Smooth muscle cell (in vitro differentiated cells): ENCODE measurements at regions not wholly inside any gene's neighbourhood (a gene's known extent, or its start where the extent isn't known, plus 50 kb on each side); places are given as distances from the start of the nearest gene placed in this dataset.

Experiments
- DNase-seq: peaks from one replicate; lab custom pipeline; 2025; ENCODE audit not compliant: unreplicated experiment; lab: John Stamatoyannopoulos, UW
- H2AFZ ChIP-seq: fragments of 200-600 bp; sonication (generic); 2 replicates; pipeline ENCODE4 v1.6.0; 2016; ENCODE audit warnings: antibody characterized with exemption, low read depth, mild to moderate bottlenecking
- H3F3A ChIP-seq: fragments of 200-600 bp; sonication (generic); 2 replicates; pipeline ENCODE4 v1.6.0; 2017; ENCODE audit warnings: antibody characterized with exemption, low read depth
- H3K27ac ChIP-seq: fragments of 200-600 bp; sonication (generic); 2 replicates; pipeline ENCODE4 v1.5.1; 2016; ENCODE audit warnings: low read depth, mild to moderate bottlenecking
- H3K27me3 ChIP-seq: fragments of 200-600 bp; sonication (generic); 2 replicates; pipeline ENCODE4 v1.6.1; 2016; ENCODE audit warnings: low read depth, mild to moderate bottlenecking
- H3K36me3 ChIP-seq: fragments of 200-600 bp; sonication (generic); 2 replicates; pipeline ENCODE4 v1.5.1; 2016; ENCODE audit warnings: low read depth
- H3K4me1 ChIP-seq: fragments of 200-600 bp; sonication (generic); 2 replicates; pipeline ENCODE4 v1.5.1; 2016; ENCODE audit warnings: low read depth
- H3K4me2 ChIP-seq: fragments of 200-600 bp; sonication (generic); 2 replicates; pipeline ENCODE4 v1.6.0; 2016; ENCODE audit warnings: mild to moderate bottlenecking
- H3K4me3 ChIP-seq: fragments of 200-600 bp; sonication (generic); 2 replicates; pipeline ENCODE4 v1.5.1; 2016; ENCODE audit warnings: mild to moderate bottlenecking
- H3K79me2 ChIP-seq: fragments of 200-600 bp; sonication (generic); 2 replicates; pipeline ENCODE4 v1.6.0; 2016; ENCODE audit warnings: low read depth, mild to moderate bottlenecking
- H3K9ac ChIP-seq: fragments of 200-600 bp; sonication (generic); 2 replicates; pipeline ENCODE4 v1.6.0; 2016; ENCODE audit warnings: low read depth
- H3K9me3 ChIP-seq: fragments of 200-600 bp; sonication (generic); replicated peaks from 2 replicates; pipeline ENCODE4 v1.5.1; 2016; ENCODE audit warnings: low read depth
- H4K20me1 ChIP-seq: fragments of 200-600 bp; sonication (generic); 2 replicates; pipeline ENCODE4 v1.6.0; 2016; ENCODE audit warnings: low read depth
- WGBS: methylation state at CpG from one replicate; pipeline ENCODE4 v1.1.7; 2016; ENCODE audit warnings: low lambda C conversion rate; 5-methylcytosine and 5-hydroxymethylcytosine counted together
- TF ChIP-seq, protein P1 (sequence below): fragments of 200-600 bp; sonication (generic); IDR thresholded peaks from 2 replicates; pipeline ENCODE4 v1.5.1; 2017; ENCODE audit warnings: borderline replicate concordance, mild to moderate bottlenecking, antibody characterized with exemption; ENCODE audit not compliant: insufficient read depth, poor library complexity, severe bottlenecking

DNA sequence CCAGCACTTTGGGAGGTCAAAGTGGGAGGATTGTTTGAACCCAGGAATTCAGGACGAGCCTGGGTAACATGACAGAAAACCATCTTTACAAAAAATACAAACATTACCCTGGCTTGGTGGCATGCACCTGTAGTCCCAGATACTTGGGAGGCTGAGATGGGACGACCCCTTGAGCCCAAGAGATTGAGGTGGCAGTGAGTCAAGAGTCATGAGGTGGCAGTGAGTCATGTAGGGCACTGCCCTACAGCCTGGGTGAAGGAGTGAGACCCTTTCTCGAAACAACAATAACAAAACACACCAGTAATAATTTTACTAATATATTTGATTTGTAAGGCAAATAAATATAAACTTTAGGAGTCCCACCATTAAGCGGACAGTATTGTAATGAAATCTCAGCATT lies 1906.2 kb downstream of the NCAM2 start:
- Histone ChIP-seq H3K79me2 (no peaks in the 10 kb centered on the region), H3K4me2 (no peak overlapping the region), H3K4me1 (no peaks in the 10 kb centered on the region), H3F3A (no peaks in the 10 kb centered on the region), H2AFZ (no peak overlapping the region), H3K9ac (no peak overlapping the region), H3K36me3 (no peaks in the 10 kb centered on the region), H3K4me3 (no peak overlapping the region), H3K9me3 (no peaks in the 10 kb centered on the region), H3K27me3 (no peaks in the 10 kb centered on the region), H4K20me1 (no peaks in the 10 kb centered on the region), H3K27ac (no peak overlapping the region)
- WGBS: 83% methylated on average over 4 of the region's 4 CpGs
- TF ChIP-seq, protein P1, sequence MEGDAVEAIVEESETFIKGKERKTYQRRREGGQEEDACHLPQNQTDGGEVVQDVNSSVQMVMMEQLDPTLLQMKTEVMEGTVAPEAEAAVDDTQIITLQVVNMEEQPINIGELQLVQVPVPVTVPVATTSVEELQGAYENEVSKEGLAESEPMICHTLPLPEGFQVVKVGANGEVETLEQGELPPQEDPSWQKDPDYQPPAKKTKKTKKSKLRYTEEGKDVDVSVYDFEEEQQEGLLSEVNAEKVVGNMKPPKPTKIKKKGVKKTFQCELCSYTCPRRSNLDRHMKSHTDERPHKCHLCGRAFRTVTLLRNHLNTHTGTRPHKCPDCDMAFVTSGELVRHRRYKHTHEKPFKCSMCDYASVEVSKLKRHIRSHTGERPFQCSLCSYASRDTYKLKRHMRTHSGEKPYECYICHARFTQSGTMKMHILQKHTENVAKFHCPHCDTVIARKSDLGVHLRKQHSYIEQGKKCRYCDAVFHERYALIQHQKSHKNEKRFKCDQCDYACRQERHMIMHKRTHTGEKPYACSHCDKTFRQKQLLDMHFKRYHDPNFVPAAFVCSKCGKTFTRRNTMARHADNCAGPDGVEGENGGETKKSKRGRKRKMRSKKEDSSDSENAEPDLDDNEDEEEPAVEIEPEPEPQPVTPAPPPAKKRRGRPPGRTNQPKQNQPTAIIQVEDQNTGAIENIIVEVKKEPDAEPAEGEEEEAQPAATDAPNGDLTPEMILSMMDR: no peak
- DNase-seq: no peak

DNA sequence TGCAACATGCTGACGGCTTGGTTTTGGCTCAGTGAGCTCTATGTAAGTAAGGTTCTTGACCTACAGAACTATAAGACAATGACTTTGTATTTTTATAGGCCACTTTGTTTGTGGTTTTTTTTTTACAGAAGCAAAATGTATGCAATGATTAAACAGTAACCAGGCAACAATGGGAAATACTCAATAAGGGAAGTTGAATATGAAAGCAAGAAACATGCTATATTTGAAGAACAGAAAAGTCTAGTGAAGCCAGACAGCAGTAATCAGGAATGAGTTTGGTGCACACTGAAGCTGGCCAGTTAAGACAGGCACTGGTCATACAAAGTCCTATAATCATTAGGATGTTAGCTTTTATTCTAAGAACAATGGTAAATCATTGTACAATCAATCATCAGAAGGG lies 1926.8 kb downstream of the NCAM2 start:
- Histone ChIP-seq H4K20me1 (no peaks in the 10 kb centered on the region), H2AFZ (no peak overlapping the region), H3K4me1 (no peaks in the 10 kb centered on the region), H3K4me3 (no peak overlapping the region), H3K27me3 (no peaks in the 10 kb centered on the region), H3K79me2 (no peaks in the 10 kb centered on the region), H3F3A (no peaks in the 10 kb centered on the region), H3K9ac (no peak overlapping the region), H3K36me3 (no peaks in the 10 kb centered on the region), H3K27ac (no peak overlapping the region), H3K9me3 (no peaks in the 10 kb centered on the region), H3K4me2 (no peak overlapping the region)
- 96% methylated on average over 1 of the region's 1 CpG for WGBS
- DNase-seq: no peak
- TF ChIP-seq, protein P1: no peak

DNA sequence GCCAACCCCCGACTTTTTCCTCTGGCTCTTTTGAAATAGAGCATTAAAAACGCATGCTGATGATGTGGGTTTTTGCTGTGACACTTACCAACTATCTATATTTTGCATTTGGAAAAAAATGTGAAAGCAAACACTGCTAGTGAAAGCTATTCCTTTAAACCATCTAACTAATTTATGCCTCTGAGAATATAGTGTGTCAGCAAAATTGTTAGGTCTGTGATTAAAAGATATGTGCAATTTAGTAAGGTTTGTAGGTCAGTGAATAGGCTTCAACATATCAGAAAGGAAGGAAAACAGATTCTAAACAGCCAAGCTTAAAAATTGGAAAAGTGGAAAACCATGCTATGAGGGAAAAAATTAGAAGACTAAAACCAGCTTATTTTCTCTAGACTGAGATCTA lies 1929.3 kb downstream of the NCAM2 start:
- TF ChIP-seq, protein P1: no peak
- Histone ChIP-seq H4K20me1 (no peaks in the 10 kb centered on the region), H2AFZ (no peak overlapping the region), H3K4me2 (no peak overlapping the region), H3K4me3 (no peak overlapping the region), H3K27me3 (no peaks in the 10 kb centered on the region), H3K36me3 (no peaks in the 10 kb centered on the region), H3F3A (no peaks in the 10 kb centered on the region), H3K9me3 (no peaks in the 10 kb centered on the region), H3K9ac (no peak overlapping the region), H3K27ac (no peak overlapping the region), H3K79me2 (no peaks in the 10 kb centered on the region), H3K4me1 (no peaks in the 10 kb centered on the region)
- DNase-seq: no peak
- WGBS: 91% methylated on average over 2 of the region's 2 CpGs

DNA sequence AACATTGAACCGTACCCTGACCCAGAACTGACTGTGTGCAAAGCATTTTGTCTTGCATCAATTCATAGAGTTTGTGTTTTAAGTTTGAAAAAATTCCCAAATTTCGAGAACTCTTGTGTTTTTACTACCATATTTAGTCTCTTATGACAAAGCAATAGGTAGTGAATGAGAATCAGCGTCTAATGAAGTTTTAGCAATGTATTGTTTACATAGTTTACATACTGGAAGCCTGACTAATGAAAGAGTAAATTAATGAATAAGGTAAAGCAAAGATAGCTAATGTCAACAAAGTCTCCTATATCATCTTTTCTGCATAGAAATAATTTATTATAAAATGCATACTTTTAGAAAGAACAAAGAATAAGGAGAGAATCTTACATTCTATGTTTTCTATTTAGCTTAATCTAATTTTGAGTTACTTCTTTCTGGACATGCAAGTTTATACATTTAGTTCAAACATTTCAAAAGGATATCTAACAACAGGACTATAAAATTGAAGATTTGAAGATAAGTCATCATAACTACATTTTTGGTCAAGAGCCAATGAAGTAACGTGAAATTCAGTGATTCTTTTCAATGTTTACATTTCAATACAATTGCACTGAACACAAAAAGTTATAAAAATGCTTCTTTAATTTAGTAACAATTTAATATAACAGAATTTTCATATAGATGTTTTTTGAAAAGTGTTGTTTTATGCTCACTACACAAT lies 1943.7 kb downstream of the NCAM2 start:
- H3K4me3 ChIP-seq: no peak overlapping the region
- no peak overlapping the region for H3K4me2 ChIP-seq
- H3K27me3 ChIP-seq: no peaks in the 10 kb centered on the region
- H3K79me2 ChIP-seq: no peaks in the 10 kb centered on the region
- no peaks in the 10 kb centered on the region for H4K20me1 ChIP-seq
- 88% methylated on average over 4 of the region's 4 CpGs for WGBS
- no peaks in the 10 kb centered on the region for H3K9me3 ChIP-seq
- no peaks in the 10 kb centered on the region for H3K36me3 ChIP-seq
- TF ChIP-seq, protein P1: no peak
- no peak for DNase-seq
- H3K4me1 ChIP-seq: no peaks in the 10 kb centered on the region
- H3K27ac ChIP-seq: no peak overlapping the region
- no peaks in the 10 kb centered on the region for H3F3A ChIP-seq
- no peak overlapping the region for H3K9ac ChIP-seq
- no peak overlapping the region for H2AFZ ChIP-seq
